ENCODE measurements at regions not wholly inside any gene's neighbourhood (a gene's known extent, or its start where the extent isn't known, plus 50 kb on each side); places are given as distances from the start of the nearest gene placed in this dataset.

- Histone ChIP-seq H3K4me3 (no peak overlapping the region), H3K36me3 (ENCODE audit: insufficient read depth, low read length) (no peaks in the 10 kb centered on the region), H3K9me3 (ENCODE audit: low read depth, low read length) (no peaks in the 10 kb centered on the region), H3K9ac (ENCODE audit: insufficient read length) (no peak overlapping the region), H3K27ac (no peak overlapping the region)
- no peak for TF ChIP-seq POLR2AphosphoS5 (IDR thresholded peaks at IDR 0.05; ENCODE audit: borderline replicate concordance, low read depth, low read length)
- no peak for TF ChIP-seq FOXP2 (optimal IDR thresholded peaks at IDR 0.05; ENCODE audit: control extremely low read depth, extremely low read length, insufficient read depth)
- TF ChIP-seq EZH2 (IDR thresholded peaks at IDR 0.05): no peak
- no peak for DNase-seq (ENCODE audit: low read depth, low spot score)
Observed at GRCh38 chr4:128379860-128380259, 92.2 kb upstream of the PGRMC2 start.

GRCh38 chr4:128378668-128379067 lies 91.1 kb upstream of the PGRMC2 start:
- H3K27ac ChIP-seq: no peak overlapping the region
- no peak for DNase-seq (ENCODE audit: low read depth, low spot score)
- no peaks in the 10 kb centered on the region for H3K9me3 ChIP-seq (ENCODE audit: low read depth, low read length)
- H3K36me3 ChIP-seq (ENCODE audit: insufficient read depth, low read length): no peaks in the 10 kb centered on the region
- H3K4me3 ChIP-seq: no peak overlapping the region
- no peak overlapping the region for H3K9ac ChIP-seq (ENCODE audit: insufficient read length)
- TF ChIP-seq POLR2AphosphoS5 (IDR thresholded peaks at IDR 0.05; ENCODE audit: borderline replicate concordance, low read depth, low read length) (no peak), FOXP2 (optimal IDR thresholded peaks at IDR 0.05; ENCODE audit: control extremely low read depth, extremely low read length, insufficient read depth) (no peak), EZH2 (IDR thresholded peaks at IDR 0.05) (no peak)

GRCh38 chr4:128376958-128377357 lies 89.3 kb upstream of the PGRMC2 start:
- no peak overlapping the region for H3K9ac ChIP-seq (ENCODE audit: insufficient read length)

GRCh38 chr4:128376303-128376702 lies 88.7 kb upstream of the PGRMC2 start:
- no peak overlapping the region for H3K27ac ChIP-seq
- TF ChIP-seq EZH2 (IDR thresholded peaks at IDR 0.05): no peak
- TF ChIP-seq FOXP2 (optimal IDR thresholded peaks at IDR 0.05; ENCODE audit: control extremely low read depth, extremely low read length, insufficient read depth): no peak
- no peak for TF ChIP-seq POLR2AphosphoS5 (IDR thresholded peaks at IDR 0.05; ENCODE audit: borderline replicate concordance, low read depth, low read length)
- H3K9me3 ChIP-seq (ENCODE audit: low read depth, low read length): no peaks in the 10 kb centered on the region
- DNase-seq (ENCODE audit: low read depth, low spot score): no peak
- H3K4me3 ChIP-seq: no peak overlapping the region
- no peaks in the 10 kb centered on the region for H3K36me3 ChIP-seq (ENCODE audit: insufficient read depth, low read length)
- H3K9ac ChIP-seq (ENCODE audit: insufficient read length): no peak overlapping the region

More at GRCh38 chr4:128376958-128377357, 89.3 kb upstream of the PGRMC2 start:
- TF ChIP-seq FOXP2 (optimal IDR thresholded peaks at IDR 0.05; ENCODE audit: control extremely low read depth, extremely low read length, insufficient read depth) (no peak), POLR2AphosphoS5 (IDR thresholded peaks at IDR 0.05; ENCODE audit: borderline replicate concordance, low read depth, low read length) (no peak), EZH2 (IDR thresholded peaks at IDR 0.05) (no peak)
- Histone ChIP-seq H3K27ac (no peak overlapping the region), H3K9me3 (ENCODE audit: low read depth, low read length) (no peaks in the 10 kb centered on the region), H3K36me3 (ENCODE audit: insufficient read depth, low read length) (no peaks in the 10 kb centered on the region), H3K4me3 (no peak overlapping the region)
- no peak for DNase-seq (ENCODE audit: low read depth, low spot score)

GRCh38 chr4:128373628-128374027 lies 86.0 kb upstream of the PGRMC2 start:
- no peak for TF ChIP-seq POLR2AphosphoS5 (IDR thresholded peaks at IDR 0.05; ENCODE audit: borderline replicate concordance, low read depth, low read length)
- no peak for TF ChIP-seq EZH2 (IDR thresholded peaks at IDR 0.05)
- no peak for TF ChIP-seq FOXP2 (optimal IDR thresholded peaks at IDR 0.05; ENCODE audit: control extremely low read depth, extremely low read length, insufficient read depth)
- H3K4me3 ChIP-seq: no peak overlapping the region
- H3K9ac ChIP-seq (ENCODE audit: insufficient read length): no peak overlapping the region
- no peak overlapping the region for H3K27ac ChIP-seq
- H3K36me3 ChIP-seq (ENCODE audit: insufficient read depth, low read length): no peaks in the 10 kb centered on the region
- no peaks in the 10 kb centered on the region for H3K9me3 ChIP-seq (ENCODE audit: low read depth, low read length)
- DNase-seq (ENCODE audit: low read depth, low spot score): no peak

- DNase-seq (ENCODE audit: low read depth, low spot score): no peak
- Histone ChIP-seq H3K9ac (ENCODE audit: insufficient read length) (no peak overlapping the region), H3K9me3 (ENCODE audit: low read depth, low read length) (no peaks in the 10 kb centered on the region), H3K4me3 (no peak overlapping the region), H3K27ac (no peak overlapping the region), H3K36me3 (ENCODE audit: insufficient read depth, low read length) (no peaks in the 10 kb centered on the region)
- TF ChIP-seq EZH2 (IDR thresholded peaks at IDR 0.05): no peak
- TF ChIP-seq FOXP2 (optimal IDR thresholded peaks at IDR 0.05; ENCODE audit: control extremely low read depth, extremely low read length, insufficient read depth): no peak
- no peak for TF ChIP-seq POLR2AphosphoS5 (IDR thresholded peaks at IDR 0.05; ENCODE audit: borderline replicate concordance, low read depth, low read length)
Observed at GRCh38 chr4:128371876-128372275, 84.3 kb upstream of the PGRMC2 start.

- DNase-seq (ENCODE audit: low read depth, low spot score): no peak
- no peak overlapping the region for H3K4me3 ChIP-seq
- H3K9ac ChIP-seq (ENCODE audit: insufficient read length): no peak overlapping the region
- H3K9me3 ChIP-seq (ENCODE audit: low read depth, low read length): no peaks in the 10 kb centered on the region
- TF ChIP-seq POLR2AphosphoS5 (IDR thresholded peaks at IDR 0.05; ENCODE audit: borderline replicate concordance, low read depth, low read length): no peak
- no peak for TF ChIP-seq EZH2 (IDR thresholded peaks at IDR 0.05)
- no peak for TF ChIP-seq FOXP2 (optimal IDR thresholded peaks at IDR 0.05; ENCODE audit: control extremely low read depth, extremely low read length, insufficient read depth)
- no peak overlapping the region for H3K27ac ChIP-seq
- no peaks in the 10 kb centered on the region for H3K36me3 ChIP-seq (ENCODE audit: insufficient read depth, low read length)
Observed at GRCh38 chr4:128371001-128371777, 83.6 kb upstream of the PGRMC2 start.

- no peak for DNase-seq (ENCODE audit: low read depth, low spot score)
- no peak for TF ChIP-seq EZH2 (IDR thresholded peaks at IDR 0.05)
- no peak for TF ChIP-seq POLR2AphosphoS5 (IDR thresholded peaks at IDR 0.05; ENCODE audit: borderline replicate concordance, low read depth, low read length)
- TF ChIP-seq FOXP2 (optimal IDR thresholded peaks at IDR 0.05; ENCODE audit: control extremely low read depth, extremely low read length, insufficient read depth): no peak
- Histone ChIP-seq H3K9me3 (ENCODE audit: low read depth, low read length) (no peaks in the 10 kb centered on the region), H3K27ac (no peak overlapping the region), H3K4me3 (no peak overlapping the region), H3K9ac (ENCODE audit: insufficient read length) (no peak overlapping the region), H3K36me3 (ENCODE audit: insufficient read depth, low read length) (no peaks in the 10 kb centered on the region)
Observed at GRCh38 chr4:128366212-128366611, 78.6 kb upstream of the PGRMC2 start.
